BLaER1 (cell line): ENCODE measurements at regions not wholly inside any gene's neighbourhood (a gene's known extent, or its start where the extent isn't known, plus 50 kb on each side); places are given as distances from the start of the nearest gene placed in this dataset.

ENCODE experiments used
- H3K27ac ChIP-seq: shearing (Covaris generic); formaldehyde crosslinking; 2 replicates; pipeline ENCODE4 v1.8.1; 2022
- H3K27me3 ChIP-seq: shearing (Covaris generic); formaldehyde crosslinking; 2 replicates; pipeline ENCODE4 v1.8.1; 2022
- H3K36me3 ChIP-seq: shearing (Covaris generic); formaldehyde crosslinking; 2 replicates; pipeline ENCODE4 v1.8.1; 2022
- H3K4me1 ChIP-seq: shearing (Covaris generic); formaldehyde crosslinking; 2 replicates; pipeline ENCODE4 v1.8.1; 2022
- H3K4me2 ChIP-seq: shearing (Covaris generic); formaldehyde crosslinking; 2 replicates; pipeline ENCODE4 v1.8.1; 2022
- H3K4me3 ChIP-seq: shearing (Covaris generic); formaldehyde crosslinking; 2 replicates; pipeline ENCODE4 v1.8.1; 2022
- H3K9ac ChIP-seq: shearing (Covaris generic); formaldehyde crosslinking; 2 replicates; pipeline ENCODE4 v1.8.1; 2022
- H3K9me3 ChIP-seq: shearing (Covaris generic); formaldehyde crosslinking; 2 replicates; pipeline ENCODE4 v1.8.1; 2022
- H4K20me1 ChIP-seq: shearing (Covaris generic); formaldehyde crosslinking; 2 replicates; pipeline ENCODE4 v1.8.1; 2022
- Cebpa-rat ChIP-seq: shearing (Covaris generic); IDR thresholded peaks from 2 replicates; pipeline ENCODE4 v1.8.1; 2022

GRCh38 chr21:38646213-38646837 lies 148.0 kb upstream of the ERG start:
- H3K27ac ChIP-seq, result no peak overlapping the region
- H3K4me1 ChIP-seq, result no peaks in the 10 kb centered on the region
- no peak overlapping the region for H3K4me3 ChIP-seq
- H3K36me3 ChIP-seq, result no peaks in the 10 kb centered on the region
- TF ChIP-seq Cebpa-rat, result no peak
- no peaks in the 10 kb centered on the region for H3K27me3 ChIP-seq
- H3K9me3 ChIP-seq, result no peaks in the 10 kb centered on the region
- H4K20me1 ChIP-seq, result no peaks in the 10 kb centered on the region
- no peak overlapping the region for H3K4me2 ChIP-seq
- H3K9ac ChIP-seq, result no peak overlapping the region

GRCh38 chr21:38649120-38649519 lies 150.8 kb upstream of the ERG start:
- Histone ChIP-seq H3K4me2 (no peak overlapping the region), H3K9me3 (no peaks in the 10 kb centered on the region), H3K27me3 (no peaks in the 10 kb centered on the region), H3K4me3 (no peak overlapping the region), H4K20me1 (no peaks in the 10 kb centered on the region), H3K36me3 (no peaks in the 10 kb centered on the region), H3K4me1 (no peaks in the 10 kb centered on the region), H3K27ac (no peak overlapping the region), H3K9ac (no peak overlapping the region)
- no peak for TF ChIP-seq Cebpa-rat

GRCh38 chr21:38651570-38651969 lies 153.3 kb upstream of the ERG start:
- Histone ChIP-seq H3K4me2 (no peak overlapping the region), H3K9ac (no peak overlapping the region), H4K20me1 (no peaks in the 10 kb centered on the region), H3K4me1 (no peaks in the 10 kb centered on the region), H3K9me3 (no peaks in the 10 kb centered on the region), H3K27ac (no peak overlapping the region), H3K36me3 (no peaks in the 10 kb centered on the region), H3K4me3 (no peak overlapping the region), H3K27me3 (peaks cover 6% of the 10 kb centered on the region)
- no peak for TF ChIP-seq Cebpa-rat

GRCh38 chr21:38652396-38652795 lies 153.3 kb upstream of the ETS2 start:
- no peaks in the 10 kb centered on the region for H3K9me3 ChIP-seq
- H4K20me1 ChIP-seq, result no peaks in the 10 kb centered on the region
- H3K27ac ChIP-seq, result no peak overlapping the region
- TF ChIP-seq Cebpa-rat, result no peak
- peaks cover 7% of the 10 kb centered on the region for H3K27me3 ChIP-seq
- H3K9ac ChIP-seq, result no peak overlapping the region
- H3K36me3 ChIP-seq, result no peaks in the 10 kb centered on the region
- H3K4me1 ChIP-seq, result no peaks in the 10 kb centered on the region
- H3K4me2 ChIP-seq, result no peak overlapping the region
- H3K4me3 ChIP-seq, result no peak overlapping the region

GRCh38 chr21:38654580-38654979 lies 151.1 kb upstream of the ETS2 start:
- H3K9me3 ChIP-seq, result no peaks in the 10 kb centered on the region
- H3K4me1 ChIP-seq, result no peaks in the 10 kb centered on the region
- peaks cover 28% of the 10 kb centered on the region for H3K27me3 ChIP-seq
- H3K9ac ChIP-seq, result no peak overlapping the region
- H3K27ac ChIP-seq, result no peak overlapping the region
- H3K4me2 ChIP-seq, result no peak overlapping the region
- H3K4me3 ChIP-seq, result no peak overlapping the region
- H4K20me1 ChIP-seq, result no peaks in the 10 kb centered on the region
- TF ChIP-seq Cebpa-rat, result no peak
- H3K36me3 ChIP-seq, result no peaks in the 10 kb centered on the region

- H3K27ac ChIP-seq, result no peak overlapping the region
- H3K9ac ChIP-seq, result no peak overlapping the region
- H3K4me2 ChIP-seq, result no peak overlapping the region
- H3K36me3 ChIP-seq, result no peaks in the 10 kb centered on the region
- H4K20me1 ChIP-seq, result peaks cover 18% of the 10 kb centered on the region
- peaks cover 67% of the 10 kb centered on the region for H3K27me3 ChIP-seq
- H3K9me3 ChIP-seq, result no peaks in the 10 kb centered on the region
- TF ChIP-seq Cebpa-rat, result no peak
- peaks cover 20% of the 10 kb centered on the region for H3K4me1 ChIP-seq
- no peak overlapping the region for H3K4me3 ChIP-seq
These were observed 147.2 kb upstream of the ETS2 start for GRCh38 chr21:38658511-38658910.

GRCh38 chr21:38659936-38660332 lies 145.8 kb upstream of the ETS2 start:
- Histone ChIP-seq H3K36me3 (no peaks in the 10 kb centered on the region), H4K20me1 (peaks cover 18% of the 10 kb centered on the region), H3K4me1 (peaks cover 20% of the 10 kb centered on the region), H3K27ac (no peak overlapping the region), H3K9me3 (no peaks in the 10 kb centered on the region), H3K9ac (no peak overlapping the region), H3K4me2 (peak overlapping the region; percentile 93), H3K4me3 (peak overlapping the region; percentile 68), H3K27me3 (peaks cover 72% of the 10 kb centered on the region)
- no peak for TF ChIP-seq Cebpa-rat

GRCh38 chr21:38660333-38661196 lies 145.2 kb upstream of the ETS2 start:
- Histone ChIP-seq H4K20me1 (peaks cover 18% of the 10 kb centered on the region), H3K27ac (no peak overlapping the region), H3K9ac (no peak overlapping the region), H3K36me3 (no peaks in the 10 kb centered on the region), H3K4me2 (peak overlapping the region; percentile 93), H3K9me3 (no peaks in the 10 kb centered on the region), H3K4me3 (peak overlapping the region; percentile 68), H3K27me3 (peaks cover 72% of the 10 kb centered on the region), H3K4me1 (peaks cover 20% of the 10 kb centered on the region)
- no peak for TF ChIP-seq Cebpa-rat

GRCh38 chr21:38661197-38661871 lies 144.4 kb upstream of the ETS2 start:
- Histone ChIP-seq H3K9me3 (no peaks in the 10 kb centered on the region), H3K4me2 (peak overlapping the region; percentile 93), H3K27me3 (peaks cover 68% of the 10 kb centered on the region), H3K4me3 (peak overlapping the region; percentile 68), H3K27ac (no peak overlapping the region), H4K20me1 (peaks cover 18% of the 10 kb centered on the region), H3K4me1 (peaks cover 20% of the 10 kb centered on the region), H3K36me3 (no peaks in the 10 kb centered on the region), H3K9ac (no peak overlapping the region)
- TF ChIP-seq Cebpa-rat, result no peak
